ENCODE measurements at regions not wholly inside any gene's neighbourhood (a gene's known extent, or its start where the extent isn't known, plus 50 kb on each side); places are given as distances from the start of the nearest gene placed in this dataset.
"Not testable (repeated sequence)": the region's sequence is repeated elsewhere in the genome, so short reads cannot be mapped to it uniquely, and the experiment has no call there.

GRCh38 chr7:138352570-138353461 is 107.2 kb upstream of the TRIM24 start:
- no peak for ATAC-seq
- intact Hi-C loops (cut with micrococcal nuclease), result no loop called here
- no peak for DNase-seq

GRCh38 chr7:138354066-138354465 is 106.0 kb upstream of the TRIM24 start:
- intact Hi-C loops (cut with micrococcal nuclease), result no loop called here
- DNase-seq (no peak), ATAC-seq (no peak)

GRCh38 chr7:138355254-138355653 is 104.8 kb upstream of the TRIM24 start:
- ATAC-seq, result no peak
- DNase-seq, result no peak
- intact Hi-C loops (cut with micrococcal nuclease), result no loop called here

DNA sequence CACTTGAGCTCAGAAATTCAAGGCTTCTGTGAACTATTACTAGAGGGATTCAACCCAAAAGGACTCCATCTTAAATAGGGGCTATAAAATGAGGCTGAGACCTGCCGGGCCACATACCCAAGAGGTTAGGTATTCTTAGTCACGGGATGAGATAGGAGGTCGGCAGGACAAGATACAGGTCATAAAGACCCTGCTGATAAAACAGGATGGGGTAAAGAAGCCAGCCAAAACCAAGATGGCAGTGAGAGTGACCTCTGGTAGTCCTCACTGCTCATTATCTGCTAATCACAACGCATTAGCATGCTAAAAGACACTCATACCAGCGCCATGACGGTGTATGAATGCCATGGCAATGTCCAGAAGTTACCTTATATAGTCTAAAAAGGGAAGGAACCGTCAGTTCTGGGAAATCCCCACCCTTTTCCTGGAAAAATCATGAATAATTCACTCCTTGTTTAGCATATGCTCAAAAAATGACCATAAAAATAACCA is 101.2 kb upstream of the TRIM24 start:
- intact Hi-C loops (cut with micrococcal nuclease), result no loop called here
- ATAC-seq (no peak), DNase-seq (no peak)

DNA sequence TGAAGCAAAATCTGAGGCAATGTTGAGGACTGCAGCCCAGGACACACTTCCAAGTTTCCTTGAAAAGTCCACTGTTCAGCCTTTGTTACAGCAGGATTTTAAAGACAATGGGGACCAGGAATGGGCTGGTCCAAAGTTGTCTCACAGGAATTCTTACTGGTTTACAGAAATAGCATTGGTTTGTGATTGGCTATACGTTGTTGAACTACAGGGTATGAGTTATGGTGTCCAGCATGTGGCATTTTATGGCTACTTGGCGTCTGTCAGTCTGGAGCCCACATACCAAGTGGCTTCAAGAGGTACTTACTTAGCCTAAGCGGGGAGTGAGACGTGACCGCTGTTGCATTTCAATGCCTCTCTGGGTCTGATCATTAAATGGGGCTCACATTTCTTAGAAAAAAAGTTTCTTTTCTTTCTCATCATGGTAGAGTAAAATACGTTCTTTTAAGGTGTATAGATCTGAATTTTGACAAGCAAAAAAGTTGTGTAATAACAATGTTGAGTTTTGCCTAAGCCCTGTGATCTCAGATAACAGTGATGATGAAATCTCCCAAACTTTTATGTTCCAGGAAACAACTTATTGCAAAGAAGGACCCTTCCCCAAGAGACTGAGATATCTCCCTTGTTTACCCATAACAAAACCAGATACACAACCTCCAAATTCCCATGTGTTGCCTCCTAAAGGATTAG is 100.0 kb upstream of the TRIM24 start:
- no peak for ATAC-seq
- intact Hi-C loops (cut with micrococcal nuclease), result no loop called here
- no peak for DNase-seq

DNA sequence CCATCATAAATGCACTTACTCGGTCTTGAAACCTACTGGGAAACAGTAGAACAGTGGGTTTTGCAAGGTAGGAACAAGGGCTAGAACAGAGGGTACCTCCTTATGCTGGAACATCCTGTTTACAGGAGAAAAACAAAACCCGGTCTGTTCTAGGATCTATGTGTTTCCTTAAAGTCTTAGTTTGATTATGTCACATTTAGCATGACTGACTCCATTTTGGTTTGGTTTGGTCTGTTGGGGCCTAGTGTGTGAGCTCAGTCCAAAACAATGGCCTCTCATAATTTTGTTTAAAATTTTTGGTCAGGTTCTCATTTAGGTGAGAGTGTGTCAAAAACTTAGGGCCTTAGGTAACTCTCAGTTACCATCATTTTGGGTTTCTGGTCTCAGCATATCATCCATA is 96.3 kb upstream of the TRIM24 start:
- no peak for ATAC-seq
- no peak for DNase-seq
- intact Hi-C loops (cut with micrococcal nuclease), result no loop called here

DNA sequence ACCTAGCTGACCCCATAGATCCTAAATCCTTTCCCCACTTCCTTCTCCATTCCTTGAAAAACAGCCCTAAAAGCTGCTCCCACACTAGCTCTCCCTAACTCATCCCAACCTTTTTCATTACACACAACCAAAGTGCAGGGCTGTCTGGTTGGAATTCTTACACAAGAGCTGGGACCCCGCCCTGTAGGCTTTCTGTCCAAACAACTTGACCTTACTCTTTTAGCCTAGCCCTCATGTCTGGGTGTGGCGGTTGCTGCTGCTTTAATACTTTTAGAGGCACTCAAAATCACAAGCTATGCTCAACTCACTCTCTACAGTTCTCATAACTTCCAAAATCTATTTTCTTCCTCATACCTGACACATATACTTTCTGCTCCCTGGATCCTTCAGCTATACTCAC is 93.9 kb upstream of the TRIM24 start:
- DNase-seq; ATAC-seq; intact Hi-C loops (cut with micrococcal nuclease): not testable (repeated sequence)

DNA sequence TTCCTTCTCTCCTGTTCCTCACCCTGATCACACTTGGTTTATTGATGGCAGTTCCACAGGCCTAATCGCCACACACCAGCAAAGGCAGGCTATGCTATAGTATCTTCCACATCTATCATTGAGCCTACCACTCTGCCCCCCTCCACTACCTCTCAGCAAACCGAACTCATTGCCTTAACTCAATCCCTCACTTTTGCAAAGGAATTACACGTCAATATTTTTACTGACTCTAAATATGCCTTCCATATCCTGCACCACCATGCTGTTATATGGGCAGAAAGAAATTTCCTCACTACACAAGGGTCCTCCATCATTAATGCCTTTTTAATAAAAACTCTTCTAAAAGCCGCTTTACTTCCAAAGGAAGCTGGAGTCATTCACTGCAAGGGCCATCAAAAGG is 93.4 kb upstream of the TRIM24 start:
- DNase-seq; intact Hi-C loops (cut with micrococcal nuclease); ATAC-seq: not testable (repeated sequence)

DNA sequence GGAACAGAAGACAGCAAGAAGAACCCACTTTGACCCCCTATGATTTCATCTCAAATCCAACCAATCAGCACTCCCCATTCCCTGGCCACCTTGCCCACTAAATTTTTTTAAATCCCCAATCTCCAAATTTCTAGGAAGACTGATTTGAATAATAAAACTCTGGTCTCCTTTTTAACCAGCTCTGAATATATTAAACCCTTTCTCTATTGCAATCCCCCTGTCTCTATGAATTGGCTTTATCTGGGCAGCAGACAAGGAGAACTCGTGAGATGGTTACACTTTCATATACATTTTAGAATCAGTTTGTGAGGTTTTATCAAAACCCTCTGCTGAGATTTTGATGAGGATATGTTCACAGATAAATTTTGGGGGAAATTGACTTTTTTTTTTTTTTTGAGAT is 90.3 kb upstream of the TRIM24 start:
- intact Hi-C loops (cut with micrococcal nuclease), result no loop called here
- no peak for DNase-seq
- no peak for ATAC-seq

GRCh38 chr7:138370956-138371355 is 89.1 kb upstream of the TRIM24 start:
- ATAC-seq (no peak), DNase-seq (no peak)

DNA sequence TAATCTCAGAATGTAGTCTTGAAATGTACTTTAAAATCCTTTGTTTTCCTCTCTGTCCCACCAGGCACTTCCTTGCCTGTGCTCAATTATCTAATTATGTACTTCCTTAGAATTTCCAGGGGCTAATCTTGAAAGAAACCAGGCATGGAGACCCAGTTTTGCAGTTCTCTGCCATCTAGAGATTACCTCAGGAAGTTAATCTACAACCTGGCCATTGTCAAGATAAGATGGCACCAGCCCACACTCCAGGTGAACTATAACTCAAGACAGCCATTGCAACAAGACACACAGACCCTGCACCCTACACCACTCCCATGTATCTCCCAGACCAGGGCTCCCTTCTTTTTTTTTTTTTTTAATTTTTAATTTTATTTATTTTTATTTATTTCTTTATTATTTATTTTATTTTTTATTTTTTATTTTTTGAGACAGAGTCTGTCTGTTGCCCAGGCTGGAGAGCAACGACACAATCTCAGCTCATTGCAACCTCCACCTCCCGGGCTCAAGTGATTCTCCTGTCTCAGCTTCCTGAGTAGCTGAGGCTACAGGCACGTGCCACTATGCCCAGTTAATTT is 85.9 kb upstream of the TRIM24 start:
- DNase-seq (no peak), ATAC-seq (no peak)
- intact Hi-C loops (cut with micrococcal nuclease), result no loop called here

More at GRCh38 chr7:138370956-138371355, 89.1 kb upstream of the TRIM24 start:
- intact Hi-C loops (cut with micrococcal nuclease), result no loop called here

DNA sequence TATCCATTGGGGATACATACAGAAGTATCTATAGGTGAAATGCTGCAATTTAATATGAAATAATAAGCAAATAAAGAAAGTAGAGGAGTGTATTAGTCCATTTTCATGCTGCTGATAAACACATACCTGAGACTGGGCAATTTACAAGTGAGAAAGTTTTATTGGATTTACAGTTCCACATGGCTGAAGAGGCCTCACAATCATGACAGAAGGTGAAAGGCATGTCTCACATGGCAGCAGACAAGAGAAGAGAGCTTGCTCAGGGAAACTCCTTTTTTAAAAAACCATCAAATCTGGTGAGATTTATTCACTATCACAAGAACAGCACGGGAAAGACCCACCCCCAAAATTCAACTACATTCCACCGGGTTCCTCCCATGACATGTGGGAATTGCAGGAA is 82.8 kb upstream of the TRIM24 start:
- intact Hi-C loops (cut with micrococcal nuclease), result no loop called here
- ATAC-seq, result no peak

GRCh38 chr7:138378741-138379559 is 81.1 kb upstream of the TRIM24 start:
- DNase-seq (no peak), ATAC-seq (no peak)
- intact Hi-C loops (cut with micrococcal nuclease), result no loop called here

More for the DNA sequence above, 82.8 kb upstream of the TRIM24 start:
- DNase-seq, result no peak

- DNase-seq, result no peak
- intact Hi-C loops (cut with micrococcal nuclease), result no loop called here
These were observed 77.0 kb upstream of the TRIM24 start for GRCh38 chr7:138382862-138383565.

DNA sequence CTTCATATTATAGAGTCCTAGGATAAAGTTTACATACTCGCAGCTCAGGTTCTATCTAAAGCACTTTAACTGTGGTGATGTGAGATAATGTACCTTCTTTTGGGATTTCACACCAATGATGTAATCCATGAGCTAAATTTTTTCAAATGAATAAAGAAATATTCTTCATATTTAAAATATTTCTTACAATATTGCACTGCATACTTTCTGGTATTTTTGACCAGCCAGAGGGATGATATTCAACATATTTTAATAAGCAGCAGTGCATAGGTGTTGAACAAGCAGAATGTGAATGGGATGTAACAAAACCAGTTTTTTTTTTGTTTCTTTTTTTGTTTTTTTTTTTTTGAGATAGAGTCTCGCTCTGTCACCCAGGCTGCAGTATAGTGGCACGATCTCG is 73.2 kb upstream of the TRIM24 start:
- ATAC-seq, result no peak
- no peak for DNase-seq
- intact Hi-C loops (cut with micrococcal nuclease), result no loop called here

More at GRCh38 chr7:138382862-138383565, 77.0 kb upstream of the TRIM24 start:
- ATAC-seq, result no peak

- DNase-seq (no peak), ATAC-seq (no peak)
- intact Hi-C loops (cut with micrococcal nuclease), result no loop called here
These were observed 72.1 kb upstream of the TRIM24 start for GRCh38 chr7:138387755-138388475.

- ATAC-seq, result no peak
- no peak for DNase-seq
- intact Hi-C loops (cut with micrococcal nuclease), result no loop called here
These were observed 71.2 kb upstream of the TRIM24 start for GRCh38 chr7:138388673-138389491.
